Hepatocyte (in vitro differentiated cells): ENCODE measurements at regions not wholly inside any gene's neighbourhood (a gene's known extent, or its start where the extent isn't known, plus 50 kb on each side); places are given as distances from the start of the nearest gene placed in this dataset.

Source experiments
- DNase-seq: peaks from one replicate; pipeline ENCODE4 v3.0.0-alpha.2; 2016; ENCODE audit warnings: low spot score
- H2AFZ ChIP-seq: fragments of 200-600 bp; sonication (generic); 2 replicates; pipeline ENCODE4 v1.6.0; 2016; ENCODE audit warnings: antibody characterized with exemption, mild to moderate bottlenecking
- H3K27ac ChIP-seq: fragments of 200-600 bp; sonication (generic); 2 replicates; pipeline ENCODE4 v1.5.1; 2016; ENCODE audit warnings: mild to moderate bottlenecking
- H3K27me3 ChIP-seq: fragments of 200-600 bp; sonication (generic); 2 replicates; pipeline ENCODE4 v1.6.1; 2016
- H3K36me3 ChIP-seq: fragments of 200-600 bp; sonication (generic); replicated peaks from 2 replicates; pipeline ENCODE4 v1.5.1; 2016; ENCODE audit warnings: low read depth; ENCODE audit not compliant: insufficient read depth
- H3K4me1 ChIP-seq: fragments of 200-600 bp; sonication (generic); 2 replicates; pipeline ENCODE4 v1.5.1; 2016; ENCODE audit warnings: mild to moderate bottlenecking, moderate library complexity; ENCODE audit not compliant: insufficient read depth
- H3K4me2 ChIP-seq: fragments of 200-600 bp; sonication (generic); 2 replicates; pipeline ENCODE4 v1.6.0; 2016
- H3K4me3 ChIP-seq: fragments of 200-600 bp; sonication (generic); 2 replicates; pipeline ENCODE4 v1.5.1; 2016; ENCODE audit warnings: mild to moderate bottlenecking
- H3K79me2 ChIP-seq: fragments of 200-600 bp; sonication (generic); 2 replicates; pipeline ENCODE4 v1.6.0; 2017; ENCODE audit warnings: mild to moderate bottlenecking
- H3K9me2 ChIP-seq: fragments of 200-600 bp; sonication (generic); replicated peaks from 2 replicates; pipeline ENCODE4 v1.6.0; 2017; ENCODE audit warnings: mild to moderate bottlenecking; ENCODE audit not compliant: insufficient read depth
- H3K9me3 ChIP-seq: fragments of 200-600 bp; sonication (generic); 2 replicates; pipeline ENCODE4 v1.5.1; 2016; ENCODE audit warnings: low read depth, mild to moderate bottlenecking
- H4K20me1 ChIP-seq: fragments of 200-600 bp; sonication (generic); 2 replicates; pipeline ENCODE4 v1.6.0; 2016; ENCODE audit warnings: mild to moderate bottlenecking; ENCODE audit not compliant: insufficient read depth, poor library complexity, severe bottlenecking
- CTCF ChIP-seq: fragments of 200-600 bp; sonication (generic); IDR thresholded peaks from 2 replicates; pipeline ENCODE4 v1.5.1; 2016; ENCODE audit warnings: antibody characterized with exemption, mild to moderate bottlenecking; ENCODE audit not compliant: poor library complexity
- EZH2 ChIP-seq: fragments of 200-600 bp; sonication (generic); IDR thresholded peaks from 2 replicates; pipeline ENCODE4 v1.6.1; 2016; ENCODE audit warnings: antibody characterized with exemption, mild to moderate bottlenecking, borderline replicate concordance
- EZH2phosphoT487 ChIP-seq: fragments of 200-600 bp; sonication (generic); IDR thresholded peaks from one replicate; pipeline ENCODE4 v1.6.1; 2018; ENCODE audit warnings: antibody characterized with exemption, mild to moderate bottlenecking, low read depth, moderate library complexity; ENCODE audit not compliant: unreplicated experiment, severe bottlenecking
- WGBS: methylation state at CpG from one replicate; pipeline ENCODE4 v1.1.6; 2016; ENCODE audit warnings: low lambda C conversion rate; ENCODE audit errors: missing lambda C conversion rate; 5-methylcytosine and 5-hydroxymethylcytosine counted together

DNA sequence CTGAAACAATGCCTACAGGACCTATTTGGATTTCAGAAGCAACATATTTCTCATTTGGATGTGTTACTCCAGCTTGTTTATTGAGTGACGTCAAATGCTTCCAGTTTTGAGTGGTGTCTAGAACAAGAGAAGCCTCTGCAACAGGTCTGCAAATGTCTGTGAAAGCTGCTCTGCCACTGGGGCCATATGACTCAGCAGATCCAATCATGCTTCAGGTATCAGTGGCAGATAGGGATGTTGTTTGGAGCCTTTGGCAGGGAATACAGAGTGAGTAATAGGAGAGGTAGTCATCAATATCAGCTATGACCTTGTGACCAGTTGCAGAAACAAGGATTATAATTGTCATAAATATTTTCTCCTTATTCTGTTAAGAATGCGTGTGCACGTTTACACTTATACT, 141.1 kb upstream of the ZXDA start:
- no peak for TF ChIP-seq EZH2
- TF ChIP-seq CTCF: no peak
- no peak for TF ChIP-seq EZH2phosphoT487
- Histone ChIP-seq H3K36me3 (no peaks in the 10 kb centered on the region), H3K4me2 (no peak overlapping the region), H3K27me3 (no peaks in the 10 kb centered on the region), H3K9me3 (no peaks in the 10 kb centered on the region), H3K9me2 (no peaks in the 10 kb centered on the region), H3K79me2 (no peaks in the 10 kb centered on the region), H2AFZ (no peak overlapping the region), H3K27ac (no peak overlapping the region), H3K4me3 (no peak overlapping the region), H4K20me1 (no peaks in the 10 kb centered on the region), H3K4me1 (no peaks in the 10 kb centered on the region)
- 49% methylated on average over 3 of the region's 3 CpGs for WGBS
- no peak for DNase-seq

DNA sequence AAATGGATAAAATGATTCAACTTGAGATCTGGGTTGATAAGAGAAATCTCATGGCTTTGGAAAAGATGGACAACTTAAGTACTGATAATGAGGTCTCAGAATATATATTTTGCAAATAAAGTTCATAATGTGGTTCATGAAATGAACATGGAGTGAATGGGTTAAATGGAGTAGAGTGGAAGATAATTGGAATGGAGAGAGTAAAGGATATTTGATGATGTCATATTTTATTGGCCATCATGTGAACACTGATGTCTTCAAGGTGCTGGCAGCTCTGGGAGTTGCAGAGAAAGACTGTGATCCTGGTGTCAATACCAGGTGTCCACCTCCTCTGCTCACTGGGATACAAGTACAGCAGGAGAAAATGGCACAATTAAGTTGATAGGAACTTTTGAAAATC, 133.9 kb upstream of the ZXDA start:
- Histone ChIP-seq H3K27ac (no peak overlapping the region), H3K9me2 (no peaks in the 10 kb centered on the region), H3K9me3 (peaks cover 14% of the 10 kb centered on the region), H3K4me3 (no peak overlapping the region), H3K4me1 (no peaks in the 10 kb centered on the region), H3K79me2 (no peaks in the 10 kb centered on the region), H2AFZ (no peak overlapping the region), H3K36me3 (no peaks in the 10 kb centered on the region), H4K20me1 (no peaks in the 10 kb centered on the region), H3K4me2 (no peak overlapping the region), H3K27me3 (no peaks in the 10 kb centered on the region)
- TF ChIP-seq EZH2phosphoT487: no peak
- no peak for TF ChIP-seq CTCF
- TF ChIP-seq EZH2: no peak
- DNase-seq: no peak

DNA sequence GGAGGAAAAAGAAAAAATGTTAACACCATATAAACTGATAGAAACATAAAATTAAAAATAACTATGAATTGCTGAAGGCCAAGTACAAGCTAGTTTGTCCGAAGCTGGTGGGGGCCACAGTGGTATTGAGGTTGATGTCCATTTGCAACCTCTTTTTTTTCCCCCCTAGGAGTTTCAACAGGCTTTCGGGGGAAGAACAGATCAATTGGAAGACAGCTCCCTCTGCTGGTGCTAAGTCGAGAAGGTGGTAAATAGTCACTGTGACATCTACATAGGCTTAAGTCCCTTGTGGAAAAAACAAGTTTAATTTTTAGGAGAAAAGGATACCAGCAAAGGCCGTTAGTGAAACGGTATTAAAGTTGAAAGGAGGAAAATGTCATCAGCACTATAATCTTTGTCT, 115.7 kb upstream of the ZXDA start:
- peaks cover 6% of the 10 kb centered on the region for H3K9me3 ChIP-seq
- 42% methylated on average over 5 of the region's 5 CpGs for WGBS
- H3K79me2 ChIP-seq: no peaks in the 10 kb centered on the region
- H3K4me2 ChIP-seq: no peak overlapping the region
- H3K9me2 ChIP-seq: no peaks in the 10 kb centered on the region
- no peaks in the 10 kb centered on the region for H3K36me3 ChIP-seq
- H3K4me3 ChIP-seq: no peak overlapping the region
- no peak for TF ChIP-seq EZH2
- TF ChIP-seq CTCF: peak; percentile 36
- no peak overlapping the region for H3K27ac ChIP-seq
- no peak overlapping the region for H2AFZ ChIP-seq
- H3K27me3 ChIP-seq: no peaks in the 10 kb centered on the region
- no peaks in the 10 kb centered on the region for H3K4me1 ChIP-seq
- no peak for DNase-seq
- no peaks in the 10 kb centered on the region for H4K20me1 ChIP-seq

GRCh38 chrX:57985951-57986350, 75.7 kb upstream of the ZXDA start:
- no peaks in the 10 kb centered on the region for H3K27me3 ChIP-seq
- H3K9me3 ChIP-seq: peaks cover 5% of the 10 kb centered on the region
- no peaks in the 10 kb centered on the region for H3K79me2 ChIP-seq
- no peak for TF ChIP-seq CTCF
- no peak for TF ChIP-seq EZH2phosphoT487
- TF ChIP-seq EZH2: no peak
- no peaks in the 10 kb centered on the region for H3K4me1 ChIP-seq
- no peaks in the 10 kb centered on the region for H4K20me1 ChIP-seq
- no peaks in the 10 kb centered on the region for H3K36me3 ChIP-seq
- no peaks in the 10 kb centered on the region for H3K9me2 ChIP-seq
- no peak overlapping the region for H3K27ac ChIP-seq
- H3K4me2 ChIP-seq: no peak overlapping the region
- DNase-seq: no peak
- 68% methylated on average over 11 of the region's 11 CpGs for WGBS
- no peak overlapping the region for H2AFZ ChIP-seq
- no peak overlapping the region for H3K4me3 ChIP-seq
